Stomach (tissue), 4 donors: ENCODE measurements at regions not wholly inside any gene's neighbourhood (a gene's known extent, or its start where the extent isn't known, plus 50 kb on each side); places are given as distances from the start of the nearest gene placed in this dataset.

Experiments used
- CTCF ChIP-seq, 7 experiments: fragments of 450-650 bp in 4 of 7; fragments of 200-600 bp in 3 of 7; sonication (generic) in 3 of 7; IDR thresholded peaks; one replicate each; pipeline ENCODE4 v1.5.1; 2016 to 2019; ENCODE audit warnings: antibody characterized with exemption in 7 of 7, control low read depth in 2 of 7, mild to moderate bottlenecking in 1 of 7
- EP300 ChIP-seq: sonication (generic); formaldehyde crosslinking; IDR thresholded peaks from one replicate; pipeline ENCODE4 v1.6.1; 2017; ENCODE audit warnings: antibody characterized with exemption
- POLR2A ChIP-seq, 4 donors: fragments of 450-650 bp; IDR thresholded peaks; one replicate each; pipeline ENCODE4 v1.6.1; 2016; ENCODE audit warnings: antibody characterized with exemption in 4 of 4, control low read depth in 2 of 4, mild to moderate bottlenecking in 1 of 4, moderate library complexity in 1 of 4
- POLR2AphosphoS5 ChIP-seq, 3 donors: sonication (generic); formaldehyde crosslinking; IDR thresholded peaks; one replicate each; pipeline ENCODE4 v1.6.1; 2016; ENCODE audit warnings: antibody characterized with exemption in 3 of 3

GRCh38 chr20:16124491-16124890, 448.8 kb downstream of the KIF16B start:
- no peak for TF ChIP-seq CTCF (IDR thresholded peaks at IDR 0.05)
- no peak for TF ChIP-seq POLR2A (IDR thresholded peaks at IDR 0.05)
- TF ChIP-seq POLR2AphosphoS5 (IDR thresholded peaks at IDR 0.05): no peak
- TF ChIP-seq EP300: no peak
